ENCODE measurements at regions not wholly inside any gene's neighbourhood (a gene's known extent, or its start where the extent isn't known, plus 50 kb on each side); places are given as distances from the start of the nearest gene placed in this dataset.
A peak's percentile ranks its signal among the peaks of the same experiment; 100 is the strongest.

DNA sequence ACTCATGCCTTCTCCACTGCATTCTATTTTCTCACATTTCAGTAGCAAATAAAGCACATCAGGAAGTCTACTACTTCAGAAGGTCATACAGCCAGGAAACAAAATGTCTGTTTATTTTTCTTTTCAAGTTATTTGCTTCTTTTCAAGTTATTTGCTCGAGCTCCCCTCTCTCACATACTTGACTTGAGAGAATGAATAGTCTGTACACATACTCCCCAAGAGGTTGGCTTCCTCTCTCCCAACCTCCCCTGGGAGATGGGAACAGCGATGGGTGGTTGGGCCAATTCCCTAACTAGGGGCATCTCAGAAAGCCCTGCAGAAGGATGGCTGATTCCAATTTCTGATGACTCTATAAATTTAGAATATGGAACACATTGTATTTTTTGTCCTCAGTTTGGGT is 64.7 kb upstream of the PTPN13 start:
- TF ChIP-seq, protein P1, sequence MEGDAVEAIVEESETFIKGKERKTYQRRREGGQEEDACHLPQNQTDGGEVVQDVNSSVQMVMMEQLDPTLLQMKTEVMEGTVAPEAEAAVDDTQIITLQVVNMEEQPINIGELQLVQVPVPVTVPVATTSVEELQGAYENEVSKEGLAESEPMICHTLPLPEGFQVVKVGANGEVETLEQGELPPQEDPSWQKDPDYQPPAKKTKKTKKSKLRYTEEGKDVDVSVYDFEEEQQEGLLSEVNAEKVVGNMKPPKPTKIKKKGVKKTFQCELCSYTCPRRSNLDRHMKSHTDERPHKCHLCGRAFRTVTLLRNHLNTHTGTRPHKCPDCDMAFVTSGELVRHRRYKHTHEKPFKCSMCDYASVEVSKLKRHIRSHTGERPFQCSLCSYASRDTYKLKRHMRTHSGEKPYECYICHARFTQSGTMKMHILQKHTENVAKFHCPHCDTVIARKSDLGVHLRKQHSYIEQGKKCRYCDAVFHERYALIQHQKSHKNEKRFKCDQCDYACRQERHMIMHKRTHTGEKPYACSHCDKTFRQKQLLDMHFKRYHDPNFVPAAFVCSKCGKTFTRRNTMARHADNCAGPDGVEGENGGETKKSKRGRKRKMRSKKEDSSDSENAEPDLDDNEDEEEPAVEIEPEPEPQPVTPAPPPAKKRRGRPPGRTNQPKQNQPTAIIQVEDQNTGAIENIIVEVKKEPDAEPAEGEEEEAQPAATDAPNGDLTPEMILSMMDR (IDR thresholded peaks at IDR 0.05; ENCODE audit: insufficient read depth, missing control alignments), result no peak
- no peak for FAIRE-seq

DNA sequence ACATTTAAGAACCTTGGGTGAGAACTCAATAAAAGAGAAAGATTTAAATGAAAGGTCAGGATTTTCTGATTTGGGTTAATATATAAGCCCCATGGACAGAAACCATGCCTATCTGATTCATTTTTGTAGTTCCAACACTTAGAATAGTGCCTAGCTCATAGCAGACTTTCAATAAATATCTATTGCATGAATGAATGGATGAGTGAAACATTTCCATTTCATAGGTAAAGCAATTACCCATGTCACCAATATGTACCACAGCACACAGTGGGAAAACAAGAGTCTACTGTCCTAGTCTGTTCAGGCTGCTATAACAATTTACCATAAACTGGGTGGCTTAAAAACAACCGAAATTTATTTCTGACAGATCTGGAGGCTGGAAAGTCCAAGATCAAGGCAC is 63.9 kb upstream of the PTPN13 start:
- DNase-seq (ENCODE audit: insufficient read length, low spot score), result no peak

More for the DNA sequence above, 64.7 kb upstream of the PTPN13 start:
- no peak for DNase-seq (ENCODE audit: insufficient read length, low spot score)

DNA sequence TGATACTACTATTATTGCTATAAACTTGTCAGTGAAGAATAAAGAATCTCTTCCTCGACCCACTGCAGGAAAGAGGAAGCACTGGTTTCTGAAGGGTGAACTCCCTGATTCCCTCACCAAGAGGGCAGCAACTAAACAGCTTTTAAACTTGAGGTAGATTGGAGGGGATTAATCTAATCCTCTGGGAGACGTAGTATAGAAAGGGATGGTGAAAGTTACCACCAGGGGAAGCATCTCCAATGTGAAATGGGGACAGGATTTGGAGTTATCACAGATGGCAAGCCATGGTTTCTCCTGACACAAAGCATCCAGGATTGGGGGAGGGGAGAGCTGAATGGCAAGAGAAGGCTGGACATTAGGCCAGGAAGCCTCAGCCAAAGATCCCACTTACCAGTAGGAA is 62.7 kb upstream of the PTPN13 start:
- FAIRE-seq (peak; percentile 85), DNase-seq (ENCODE audit: insufficient read length, low spot score) (no peak)
- TF ChIP-seq, protein P1 (IDR thresholded peaks at IDR 0.05; ENCODE audit: insufficient read depth, missing control alignments), result peak; percentile 38

More for the DNA sequence above, 63.9 kb upstream of the PTPN13 start:
- TF ChIP-seq, protein P1 (IDR thresholded peaks at IDR 0.05; ENCODE audit: insufficient read depth, missing control alignments), result no peak
- FAIRE-seq, result no peak

DNA sequence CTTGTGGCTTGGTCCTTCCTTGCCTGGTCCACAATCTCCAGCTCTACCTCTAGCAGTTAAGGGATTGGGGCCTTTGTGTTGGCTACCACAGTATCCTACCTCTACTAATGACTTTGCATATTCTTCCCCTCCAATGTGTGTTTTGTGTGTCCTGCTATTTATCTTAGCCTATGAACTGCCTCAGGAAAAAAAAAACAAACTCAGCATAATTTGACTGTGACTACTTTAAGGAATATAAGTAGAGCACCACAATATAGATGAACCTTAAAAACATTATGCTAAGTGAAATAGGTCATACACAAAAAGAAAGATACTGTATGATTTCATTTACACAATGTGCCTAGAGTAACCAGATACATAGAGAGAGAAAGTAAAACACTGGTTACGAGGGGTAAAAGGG is 61.3 kb upstream of the PTPN13 start:
- DNase-seq (ENCODE audit: insufficient read length, low spot score) (no peak), FAIRE-seq (no peak)
- TF ChIP-seq, protein P1 (IDR thresholded peaks at IDR 0.05; ENCODE audit: insufficient read depth, missing control alignments), result no peak

GRCh38 chr4:86536151-86536550 is 58.0 kb upstream of the PTPN13 start:
- FAIRE-seq, result no peak

DNA sequence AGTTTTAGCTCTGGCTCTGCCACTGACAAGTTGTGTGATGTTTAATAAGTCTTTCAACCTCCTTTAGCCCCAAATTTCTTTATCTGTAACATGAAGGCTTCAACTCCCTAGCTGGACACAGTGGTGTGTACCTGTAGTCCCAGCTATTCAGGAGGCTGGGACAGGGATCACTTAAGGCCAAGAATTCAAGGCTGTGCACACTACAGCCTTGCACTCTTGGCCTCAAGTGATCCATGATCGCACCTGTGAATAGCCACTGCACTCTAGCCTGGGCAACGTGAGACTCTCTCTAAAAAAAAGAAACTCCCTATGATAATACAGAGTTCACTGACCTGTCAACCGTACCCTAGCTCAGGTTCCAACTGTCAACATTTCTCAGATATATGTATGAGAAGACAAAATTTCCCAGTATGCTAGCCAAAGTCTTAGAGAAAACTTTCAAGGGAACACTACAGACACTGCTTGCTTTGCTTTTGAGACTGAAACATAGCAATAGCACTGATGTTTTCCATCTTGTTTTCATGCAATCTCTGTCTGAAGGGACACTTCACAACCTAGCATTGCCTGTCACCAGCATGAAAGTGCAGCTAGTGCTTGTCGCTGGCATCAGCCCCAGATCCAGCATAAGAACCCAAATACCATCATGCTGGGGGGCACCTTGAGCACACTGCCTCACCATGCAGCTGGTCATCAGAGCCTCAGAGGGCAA is 51.6 kb upstream of the PTPN13 start:
- TF ChIP-seq, protein P1 (IDR thresholded peaks at IDR 0.05; ENCODE audit: insufficient read depth, missing control alignments), result no peak
- FAIRE-seq, result no peak
- no peak for DNase-seq (ENCODE audit: insufficient read length, low spot score)

More at GRCh38 chr4:86536151-86536550, 58.0 kb upstream of the PTPN13 start:
- DNase-seq (ENCODE audit: insufficient read length, low spot score), result no peak
- TF ChIP-seq, protein P1 (IDR thresholded peaks at IDR 0.05; ENCODE audit: insufficient read depth, missing control alignments), result no peak

DNA sequence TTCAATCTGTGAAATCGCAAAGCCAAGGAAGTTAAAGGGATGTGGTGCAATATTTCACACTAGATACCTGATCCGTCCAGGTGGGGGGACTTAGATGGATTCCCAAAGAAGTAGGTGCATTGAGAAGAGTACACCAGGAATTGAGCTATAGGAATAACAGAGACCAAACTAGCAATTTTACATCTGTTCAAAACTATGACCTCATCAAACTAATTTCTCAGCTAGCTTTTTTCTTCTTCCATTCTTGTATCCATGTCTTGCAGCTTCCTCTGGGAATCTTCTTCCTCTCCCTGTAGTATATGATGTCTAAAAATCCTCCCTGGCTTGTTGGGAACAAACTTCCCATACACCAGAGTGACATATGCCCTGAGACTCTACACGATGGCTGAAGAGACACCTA is 51.0 kb upstream of the PTPN13 start:
- TF ChIP-seq, protein P1 (IDR thresholded peaks at IDR 0.05; ENCODE audit: insufficient read depth, missing control alignments), result no peak
- FAIRE-seq, result no peak
- DNase-seq (ENCODE audit: insufficient read length, low spot score), result no peak
